ENCODE measurements at regions not wholly inside any gene's neighbourhood (a gene's known extent, or its start where the extent isn't known, plus 50 kb on each side); places are given as distances from the start of the nearest gene placed in this dataset.

- TF ChIP-seq TAF1 (CRISPR knock-in tag; IDR thresholded peaks at IDR 0.05) = no peak
- no peak for TF ChIP-seq ZBTB7B (CRISPR knock-in tag; IDR thresholded peaks at IDR 0.05)
- no peak for TF ChIP-seq SKI (IDR thresholded peaks at IDR 0.05; ENCODE audit: partially characterized antibody)
- no peak for TF ChIP-seq JDP2 (CRISPR knock-in tag; IDR thresholded peaks at IDR 0.05; ENCODE audit: borderline replicate concordance)
- no peak for TF ChIP-seq DRAP1 (CRISPR knock-in tag; IDR thresholded peaks at IDR 0.05)
- TF ChIP-seq TAF15 (IDR thresholded peaks at IDR 0.05; ENCODE audit: low read depth, low read length, poor library complexity, severe bottlenecking) = no peak
- no peak for TF ChIP-seq PITX1 (CRISPR knock-in tag; IDR thresholded peaks at IDR 0.05)
- TF ChIP-seq AFF4 (CRISPR knock-in tag; IDR thresholded peaks at IDR 0.05) = no peak
Measured at GRCh38 chr2:126503476-126503875, 152.5 kb upstream of the GYPC start.

Data from HepG2 (cell line).